Liver (tissue), 3 donors: ENCODE measurements at regions not wholly inside any gene's neighbourhood (a gene's known extent, or its start where the extent isn't known, plus 50 kb on each side); places are given as distances from the start of the nearest gene placed in this dataset.

Experiments used
- CTCF ChIP-seq: fragments of 150-350 bp; IDR thresholded peaks from 2 replicates; pipeline ENCODE4 v1.5.1; 2017; ENCODE audit warnings: improper control_type of control experiment, low read depth, low read length; ENCODE audit not compliant: missing input control
- FOXA1 ChIP-seq: IDR thresholded peaks from 2 replicates; pipeline ENCODE4 v1.6.1; 2016; ENCODE audit warnings: antibody characterized with exemption
- GABPA ChIP-seq, 2 donors: IDR thresholded peaks in 1 of 2; conservative IDR thresholded peaks in 1 of 2; 2 replicates each; pipeline ENCODE4 v1.6.1; 2016; ENCODE audit warnings: antibody characterized with exemption in 2 of 2, mild to moderate bottlenecking in 1 of 2, moderate library complexity in 1 of 2
- JUND ChIP-seq, 2 donors: IDR thresholded peaks; 2 replicates each; pipeline ENCODE4 v1.6.1; 2016; ENCODE audit warnings: antibody characterized with exemption in 2 of 2
- MAX ChIP-seq: IDR thresholded peaks from 2 replicates; pipeline ENCODE4 v1.6.1; 2016; ENCODE audit warnings: antibody characterized with exemption
- REST ChIP-seq: IDR thresholded peaks from 2 replicates; pipeline ENCODE4 v1.6.1; 2016; ENCODE audit warnings: antibody characterized with exemption, mild to moderate bottlenecking
- donor health status: healthy.
- donor health status: healthy.

GRCh38 chr21:27190601-27191000 is 223.7 kb upstream of the ADAMTS5 start:
- no peak for TF ChIP-seq GABPA (IDR thresholded peaks at IDR 0.05 in 1 of 2, conservative IDR thresholded peaks at IDR 0.05 in 1 of 2)
- TF ChIP-seq CTCF, result no peak
- no peak for TF ChIP-seq FOXA1
- TF ChIP-seq MAX, result no peak
- no peak for TF ChIP-seq REST
- TF ChIP-seq JUND (IDR thresholded peaks at IDR 0.05), result no peak
